ENCODE measurements at regions not wholly inside any gene's neighbourhood (a gene's known extent, or its start where the extent isn't known, plus 50 kb on each side); places are given as distances from the start of the nearest gene placed in this dataset.

- DNase-seq = no peak
Measured at GRCh38 chr22:47693606-47694005, 931.2 kb downstream of the TBC1D22A start.

- DNase-seq = no peak
Measured at GRCh38 chr22:47692811-47693210, 930.4 kb downstream of the TBC1D22A start.

DNA sequence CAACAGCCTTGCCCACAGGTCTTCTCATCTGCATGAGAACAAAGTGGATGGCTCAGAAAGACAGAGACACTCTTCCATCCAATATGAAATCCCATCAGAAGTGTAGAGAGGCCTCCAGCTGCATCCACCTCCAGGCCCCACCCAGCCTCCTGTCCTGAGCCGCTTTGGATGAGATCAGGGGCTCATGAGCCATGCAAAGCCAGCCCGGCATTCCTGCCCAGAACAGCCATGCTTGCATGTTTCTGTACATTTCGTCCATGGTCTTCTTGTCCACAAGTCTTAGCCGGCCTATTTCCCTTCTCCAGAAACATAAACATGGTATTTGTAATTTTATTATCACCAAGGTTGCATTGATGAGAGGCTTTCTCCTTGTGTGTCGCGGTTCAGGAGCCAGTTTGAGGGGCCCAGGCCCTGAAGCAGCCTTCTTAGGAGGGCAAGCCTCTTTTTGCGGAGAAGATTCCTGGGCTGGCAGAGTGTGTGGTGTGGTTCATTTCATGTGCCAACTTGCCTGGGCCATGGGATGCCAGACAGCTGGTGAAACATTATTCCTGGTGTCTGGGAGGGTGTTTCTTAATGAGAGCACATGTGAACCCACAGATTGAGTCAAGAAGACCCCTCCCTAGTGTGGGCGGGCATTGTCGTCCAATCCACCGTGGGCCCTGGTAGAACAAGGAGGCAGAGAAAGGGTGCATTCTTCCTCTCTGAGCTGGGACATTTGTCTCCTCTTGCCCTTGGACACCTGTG, 928.9 kb downstream of the TBC1D22A start:
- DNase-seq = no peak

DNA sequence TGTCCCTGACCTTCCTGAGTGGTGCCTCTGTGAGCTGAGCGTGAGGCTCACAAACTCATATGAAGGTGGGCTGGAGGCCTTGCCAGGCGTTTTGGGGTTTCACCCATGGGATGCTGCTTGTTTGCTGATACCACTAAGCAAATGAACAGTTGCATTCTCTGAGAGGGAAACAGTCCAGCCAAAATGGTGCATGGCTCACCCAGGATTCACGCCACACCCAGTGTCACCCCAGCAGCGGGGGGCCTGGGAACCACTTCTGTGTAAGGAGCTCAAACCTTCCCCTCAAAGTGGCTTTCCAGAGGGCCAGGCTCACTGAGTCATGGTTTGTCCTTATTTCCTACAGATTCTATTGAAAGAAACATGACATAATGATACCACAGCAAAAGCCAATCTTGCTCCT, 928.1 kb downstream of the TBC1D22A start:
- no peak for DNase-seq

GRCh38 chr22:47690166-47690565, 927.7 kb downstream of the TBC1D22A start:
- DNase-seq = no peak

GRCh38 chr22:47687776-47688175, 925.3 kb downstream of the TBC1D22A start:
- no peak for DNase-seq

- no peak for DNase-seq
Measured at GRCh38 chr22:47687346-47687655, 924.9 kb downstream of the TBC1D22A start.

GRCh38 chr22:47686594-47687345, 924.3 kb downstream of the TBC1D22A start:
- DNase-seq = no peak

- no peak for DNase-seq
Measured at GRCh38 chr22:47681411-47682165, 919.1 kb downstream of the TBC1D22A start.

GRCh38 chr22:47678636-47679287, 916.3 kb downstream of the TBC1D22A start:
- DNase-seq = no peak

DNA sequence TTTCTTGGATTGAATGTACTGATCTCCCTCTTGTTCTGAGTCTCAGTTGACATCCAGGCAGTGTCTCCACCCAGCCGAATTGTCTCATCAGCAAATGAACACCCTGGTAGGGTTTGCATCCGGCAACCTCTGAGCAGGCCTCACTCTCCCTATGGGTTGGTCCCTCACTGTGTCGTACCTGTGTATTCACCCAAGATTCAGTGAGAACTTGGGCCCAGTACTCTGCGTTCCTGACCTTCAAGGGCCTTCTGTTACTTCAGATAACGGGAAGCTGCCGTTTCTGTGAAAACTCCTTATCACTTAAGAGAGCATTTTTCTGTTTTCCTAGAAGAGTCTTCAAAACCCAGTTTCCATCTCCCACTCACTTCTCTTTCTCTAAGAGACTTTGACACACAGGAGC, 915.6 kb downstream of the TBC1D22A start:
- DNase-seq = no peak

DNA sequence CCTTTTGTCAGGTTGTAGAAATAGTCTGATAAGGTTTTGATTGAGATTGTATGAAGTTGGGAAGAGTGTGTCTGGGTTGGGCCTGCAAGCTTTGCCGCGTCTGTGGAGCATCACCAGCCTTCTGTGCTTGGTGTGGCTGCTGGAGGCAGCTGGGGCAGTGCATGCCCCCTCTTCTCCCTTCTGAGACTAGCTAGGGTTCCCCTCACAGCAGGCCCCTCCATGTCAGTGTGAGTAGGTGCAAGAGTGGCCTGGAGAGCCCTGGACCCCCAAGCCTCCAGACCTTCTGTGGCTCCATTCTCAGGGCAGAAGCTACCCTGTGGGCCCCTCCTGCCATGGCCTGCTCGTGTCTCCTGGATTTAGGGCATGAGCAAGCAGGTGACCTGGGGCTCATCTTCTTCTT, 914.2 kb downstream of the TBC1D22A start:
- DNase-seq = no peak

GRCh38 chr22:47674600-47674999, 912.1 kb downstream of the TBC1D22A start:
- no peak for DNase-seq

- DNase-seq = no peak
Measured at GRCh38 chr22:47673557-47673956, 911.1 kb downstream of the TBC1D22A start.

- no peak for DNase-seq
Measured at GRCh38 chr22:47672526-47672925, 910.1 kb downstream of the TBC1D22A start.

GRCh38 chr22:47665151-47665550, 902.7 kb downstream of the TBC1D22A start:
- no peak for DNase-seq

DNA sequence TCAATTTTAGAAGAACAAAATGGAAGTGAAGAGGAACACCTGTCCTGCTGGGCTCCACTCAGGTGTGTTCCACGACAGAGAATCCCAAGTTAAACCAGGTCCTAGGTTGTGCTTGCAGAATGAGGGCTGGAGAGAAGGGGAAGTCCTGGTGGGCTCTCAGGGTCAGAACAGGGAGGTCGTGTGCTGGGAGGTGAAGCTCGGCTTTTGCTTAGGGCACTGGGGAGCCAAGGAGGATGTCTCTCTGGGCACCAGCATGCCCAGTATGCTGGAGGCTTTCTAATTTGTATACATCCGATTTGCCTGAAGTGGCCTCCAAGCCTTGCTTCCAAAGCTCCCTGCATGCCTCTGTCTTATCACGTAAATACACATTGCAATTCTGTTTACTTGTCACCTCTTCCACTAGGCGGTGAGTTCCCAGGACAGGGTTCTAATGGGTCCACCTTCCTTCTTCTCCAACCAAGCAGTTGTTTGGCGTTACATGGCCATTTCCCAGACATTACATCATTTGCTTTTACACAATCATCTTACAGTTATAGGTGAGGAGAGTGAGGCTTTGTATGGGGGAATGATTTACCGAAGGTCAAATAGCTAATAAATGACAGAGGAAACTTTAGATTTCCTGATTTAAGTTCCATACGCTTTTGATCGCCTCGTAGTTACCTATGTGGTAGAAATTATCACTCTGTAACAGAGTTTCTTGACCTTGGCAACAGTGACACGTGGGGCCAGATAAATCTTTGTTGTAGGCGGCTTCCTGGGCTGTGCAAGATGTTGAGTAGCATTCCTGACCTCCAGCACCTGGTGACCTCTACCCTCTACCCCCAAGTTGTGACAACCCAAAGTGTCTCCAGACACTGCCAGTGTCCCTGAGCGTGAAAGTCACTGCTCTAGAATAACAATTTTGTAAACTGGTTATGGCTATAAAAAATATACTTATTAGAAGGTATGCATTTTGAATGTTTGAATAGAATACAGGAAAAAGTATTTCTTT, 901.5 kb downstream of the TBC1D22A start:
- no peak for DNase-seq

DNA sequence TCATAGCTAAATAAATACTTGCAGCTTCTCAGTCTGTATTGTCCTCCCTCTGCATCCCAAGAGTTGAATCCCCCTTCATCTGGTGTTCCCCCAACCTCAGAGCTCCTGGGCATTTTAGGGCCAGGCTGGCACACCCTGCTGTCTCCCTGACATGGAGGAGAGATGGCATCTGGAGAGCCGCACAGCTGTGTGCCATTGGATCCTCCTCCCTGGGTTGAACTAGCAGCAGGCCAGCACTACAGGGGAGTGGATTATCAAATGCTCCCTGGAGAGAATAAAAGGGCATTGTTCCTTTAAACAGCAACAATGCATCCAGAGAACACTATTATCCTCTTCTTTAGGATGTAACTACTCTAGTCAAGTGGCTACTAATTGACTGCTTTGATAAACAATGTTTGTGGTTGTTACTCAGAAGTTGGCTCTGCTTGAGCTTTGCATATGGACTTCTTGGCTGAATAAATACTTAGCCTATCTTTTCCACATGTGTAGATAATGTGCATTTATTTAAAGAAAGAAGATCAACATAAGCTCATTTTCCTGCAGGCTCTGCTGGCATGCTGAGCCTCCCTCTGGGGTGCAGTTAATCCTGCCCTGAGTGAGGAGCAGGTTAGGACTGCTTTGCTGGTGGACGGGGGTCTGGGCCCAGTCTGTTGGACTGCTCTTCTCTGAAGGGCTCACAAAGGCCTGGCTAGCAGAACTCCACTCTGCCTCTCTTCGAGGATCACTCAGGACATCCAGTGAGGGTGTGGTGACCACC, 897.2 kb downstream of the TBC1D22A start:
- DNase-seq = no peak

DNA sequence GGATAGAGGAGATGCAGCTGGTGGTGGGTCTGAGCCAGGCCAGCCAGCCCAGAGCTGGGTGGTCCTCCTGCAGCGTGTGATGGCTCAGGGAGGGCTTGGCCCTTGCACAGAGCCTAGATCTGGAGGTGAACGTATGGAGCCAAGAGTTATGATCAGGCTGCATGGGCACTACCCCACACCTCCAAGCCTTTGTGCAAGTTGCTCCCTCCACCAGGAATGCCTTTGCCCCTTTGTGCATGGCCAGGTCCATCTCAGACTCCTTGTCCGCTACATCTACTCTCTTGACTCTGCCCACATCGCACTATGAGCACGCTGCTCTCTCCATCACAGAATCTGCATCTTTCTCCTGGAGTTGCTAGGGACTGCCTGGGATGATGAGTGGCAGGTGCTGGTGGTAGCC, 895.7 kb downstream of the TBC1D22A start:
- DNase-seq = no peak

GRCh38 chr22:47657224-47657623, 894.8 kb downstream of the TBC1D22A start:
- DNase-seq = no peak

GRCh38 chr22:47656806-47657205, 894.4 kb downstream of the TBC1D22A start:
- DNase-seq = no peak
